ENCODE measurements at regions not wholly inside any gene's neighbourhood (a gene's known extent, or its start where the extent isn't known, plus 50 kb on each side); places are given as distances from the start of the nearest gene placed in this dataset.
"Not testable (repeated sequence)": the region's sequence is repeated elsewhere in the genome, so short reads cannot be mapped to it uniquely, and the experiment has no call there.

DNA sequence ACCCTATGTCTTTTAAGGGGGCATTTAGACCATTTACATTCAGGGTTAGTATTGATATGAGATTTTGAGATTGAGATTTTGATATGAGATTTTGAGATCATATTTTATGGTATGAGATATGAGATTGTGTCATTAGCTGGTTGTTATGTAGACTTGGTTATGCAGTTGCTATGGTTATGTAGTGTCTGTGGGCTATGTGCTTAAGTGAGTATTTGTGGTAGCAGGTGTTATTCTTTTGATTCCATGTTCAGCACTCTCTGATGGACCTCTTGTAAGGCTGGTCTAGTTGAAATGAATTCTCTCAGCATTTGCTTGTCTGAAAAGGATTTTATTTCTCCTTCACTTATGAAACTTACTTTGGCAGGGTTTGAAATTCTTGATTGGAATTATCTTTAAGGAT, 225.4 kb downstream of the SATB1 start:
- no peak overlapping the region for H3K4me3 ChIP-seq (ENCODE audit: insufficient read depth, low read depth, low read length)
- H3K27me3 ChIP-seq (ENCODE audit: control insufficient read depth, insufficient read depth, low read length, poor library complexity, severe bottlenecking), result peaks cover 6% of the 10 kb centered on the region
- H3K36me3 ChIP-seq (ENCODE audit: control insufficient read depth, insufficient read depth, low read length), result no peaks in the 10 kb centered on the region
- H3K27ac ChIP-seq (ENCODE audit: insufficient read depth, low read depth, low read length, poor library complexity, severe bottlenecking), result no peak overlapping the region
- H3K9me3 ChIP-seq (ENCODE audit: control insufficient read depth, low read length), result peaks cover 2% of the 10 kb centered on the region
- H3K4me1 ChIP-seq (ENCODE audit: control insufficient read depth, insufficient read depth, low read length), result no peaks in the 10 kb centered on the region

DNA sequence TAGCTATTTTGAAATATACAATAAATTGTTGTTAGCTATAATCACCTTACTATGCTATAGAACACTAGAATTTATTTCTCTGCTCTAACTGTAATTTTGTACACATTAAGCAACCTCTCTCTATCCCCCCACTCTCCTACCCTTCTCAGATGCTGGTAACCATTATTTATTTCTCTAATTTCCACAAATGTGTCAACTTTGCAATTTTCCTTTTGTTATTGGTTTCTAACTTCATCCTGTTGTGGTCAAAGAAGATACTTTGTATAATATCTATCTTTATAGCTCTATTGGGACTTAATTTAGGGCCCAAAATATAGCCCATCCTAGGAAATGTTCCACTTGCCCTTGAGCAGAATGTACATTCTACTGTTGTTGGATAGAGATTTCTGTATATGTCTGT, 229.3 kb downstream of the SATB1 start:
- H3K4me1 ChIP-seq (ENCODE audit: control insufficient read depth, insufficient read depth, low read length), result no peaks in the 10 kb centered on the region
- H3K27me3 ChIP-seq (ENCODE audit: control insufficient read depth, insufficient read depth, low read length, poor library complexity, severe bottlenecking), result no peaks in the 10 kb centered on the region
- H3K4me3 ChIP-seq (ENCODE audit: insufficient read depth, low read depth, low read length), result no peak overlapping the region
- peaks cover 2% of the 10 kb centered on the region for H3K9me3 ChIP-seq (ENCODE audit: control insufficient read depth, low read length)
- H3K27ac ChIP-seq (ENCODE audit: insufficient read depth, low read depth, low read length, poor library complexity, severe bottlenecking), result no peak overlapping the region
- no peaks in the 10 kb centered on the region for H3K36me3 ChIP-seq (ENCODE audit: control insufficient read depth, insufficient read depth, low read length)

- Histone ChIP-seq H3K36me3 (ENCODE audit: control insufficient read depth, insufficient read depth, low read length) (no peaks in the 10 kb centered on the region), H3K27ac (ENCODE audit: insufficient read depth, low read depth, low read length, poor library complexity, severe bottlenecking) (no peak overlapping the region), H3K27me3 (ENCODE audit: control insufficient read depth, insufficient read depth, low read length, poor library complexity, severe bottlenecking) (no peaks in the 10 kb centered on the region), H3K9me3 (ENCODE audit: control insufficient read depth, low read length) (peaks cover 2% of the 10 kb centered on the region), H3K4me1 (ENCODE audit: control insufficient read depth, insufficient read depth, low read length) (no peaks in the 10 kb centered on the region), H3K4me3 (ENCODE audit: insufficient read depth, low read depth, low read length) (no peak overlapping the region)
- WGBS, 2 experiments, result 83 to 87% methylated on average over 3 of the region's 4 CpGs
These were observed 230.7 kb downstream of the SATB1 start for GRCh38 chr3:18194431-18194830.

GRCh38 chr3:18190646-18191045, 234.5 kb downstream of the SATB1 start:
- Histone ChIP-seq H3K4me3 (ENCODE audit: insufficient read depth, low read depth, low read length) (no peak overlapping the region), H3K27ac (ENCODE audit: insufficient read depth, low read depth, low read length, poor library complexity, severe bottlenecking) (no peak overlapping the region), H3K9me3 (ENCODE audit: control insufficient read depth, low read length) (no peaks in the 10 kb centered on the region), H3K27me3 (ENCODE audit: control insufficient read depth, insufficient read depth, low read length, poor library complexity, severe bottlenecking) (no peaks in the 10 kb centered on the region), H3K36me3 (ENCODE audit: control insufficient read depth, insufficient read depth, low read length) (no peaks in the 10 kb centered on the region), H3K4me1 (ENCODE audit: control insufficient read depth, insufficient read depth, low read length) (no peaks in the 10 kb centered on the region)

DNA sequence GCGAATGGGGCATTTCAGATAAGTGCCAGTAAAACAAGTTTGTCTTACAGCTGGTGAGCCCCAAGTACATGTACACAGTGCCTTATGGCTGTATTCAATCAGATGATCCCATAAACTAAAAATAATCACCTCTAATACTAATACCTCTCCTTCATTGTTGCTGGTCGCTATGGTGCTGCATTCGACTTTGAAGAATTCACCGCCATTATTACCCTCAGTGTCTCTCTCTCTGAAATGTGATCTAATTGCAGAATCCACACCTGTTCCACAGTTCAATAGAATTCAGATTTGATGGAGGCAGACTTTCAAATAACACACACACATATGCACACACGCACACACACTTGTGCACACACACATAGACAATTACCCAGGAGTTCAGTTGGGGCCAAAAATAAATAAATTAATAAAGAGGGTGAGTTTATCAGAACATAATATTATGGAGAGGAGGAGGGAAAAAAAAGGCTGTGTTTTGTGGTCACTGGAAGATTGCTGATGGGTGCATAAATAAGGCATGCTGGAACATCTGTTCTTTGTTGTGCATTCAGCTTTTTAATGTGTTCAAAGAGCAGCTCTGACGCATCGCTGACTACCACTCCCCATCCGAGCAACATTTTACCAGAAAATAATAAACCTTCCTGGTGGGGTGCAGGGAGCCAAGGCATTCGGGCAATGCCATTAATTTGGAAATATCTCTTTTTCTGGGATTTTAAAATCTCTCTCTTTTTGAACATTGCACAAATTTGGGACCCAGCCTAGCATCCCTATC, 235.7 kb downstream of the SATB1 start:
- Histone ChIP-seq H3K27me3 (ENCODE audit: control insufficient read depth, insufficient read depth, low read length, poor library complexity, severe bottlenecking) (no peaks in the 10 kb centered on the region), H3K4me3 (ENCODE audit: insufficient read depth, low read depth, low read length) (no peak overlapping the region), H3K4me1 (ENCODE audit: control insufficient read depth, insufficient read depth, low read length) (no peaks in the 10 kb centered on the region), H3K9me3 (ENCODE audit: control insufficient read depth, low read length) (no peaks in the 10 kb centered on the region), H3K36me3 (ENCODE audit: control insufficient read depth, insufficient read depth, low read length) (no peaks in the 10 kb centered on the region), H3K27ac (ENCODE audit: insufficient read depth, low read depth, low read length, poor library complexity, severe bottlenecking) (no peak overlapping the region)
- WGBS, 2 experiments, result 92 to 94% methylated on average over 8 to 9 of the region's 9 CpGs

- Histone ChIP-seq H3K27ac (ENCODE audit: insufficient read depth, low read depth, low read length, poor library complexity, severe bottlenecking) (no peak overlapping the region), H3K36me3 (ENCODE audit: control insufficient read depth, insufficient read depth, low read length) (no peaks in the 10 kb centered on the region), H3K27me3 (ENCODE audit: control insufficient read depth, insufficient read depth, low read length, poor library complexity, severe bottlenecking) (no peaks in the 10 kb centered on the region), H3K4me3 (ENCODE audit: insufficient read depth, low read depth, low read length) (no peak overlapping the region), H3K9me3 (ENCODE audit: control insufficient read depth, low read length) (no peaks in the 10 kb centered on the region), H3K4me1 (ENCODE audit: control insufficient read depth, insufficient read depth, low read length) (no peaks in the 10 kb centered on the region)
- 94% methylated on average over 2 of the region's 3 CpGs for WGBS, 2 experiments
These were observed 236.6 kb downstream of the SATB1 start for GRCh38 chr3:18188491-18188890.

- H3K27me3 ChIP-seq (ENCODE audit: control insufficient read depth, insufficient read depth, low read length, poor library complexity, severe bottlenecking), result no peaks in the 10 kb centered on the region
- H3K9me3 ChIP-seq (ENCODE audit: control insufficient read depth, low read length), result no peaks in the 10 kb centered on the region
- H3K36me3 ChIP-seq (ENCODE audit: control insufficient read depth, insufficient read depth, low read length), result no peaks in the 10 kb centered on the region
- no CpG with 5 or more reads among the region's 1 CpG for WGBS, 2 experiments
- no peaks in the 10 kb centered on the region for H3K4me1 ChIP-seq (ENCODE audit: control insufficient read depth, insufficient read depth, low read length)
- H3K4me3 ChIP-seq (ENCODE audit: insufficient read depth, low read depth, low read length), result no peak overlapping the region
- no peak overlapping the region for H3K27ac ChIP-seq (ENCODE audit: insufficient read depth, low read depth, low read length, poor library complexity, severe bottlenecking)
These were observed 239.5 kb downstream of the SATB1 start for GRCh38 chr3:18185624-18186023.

DNA sequence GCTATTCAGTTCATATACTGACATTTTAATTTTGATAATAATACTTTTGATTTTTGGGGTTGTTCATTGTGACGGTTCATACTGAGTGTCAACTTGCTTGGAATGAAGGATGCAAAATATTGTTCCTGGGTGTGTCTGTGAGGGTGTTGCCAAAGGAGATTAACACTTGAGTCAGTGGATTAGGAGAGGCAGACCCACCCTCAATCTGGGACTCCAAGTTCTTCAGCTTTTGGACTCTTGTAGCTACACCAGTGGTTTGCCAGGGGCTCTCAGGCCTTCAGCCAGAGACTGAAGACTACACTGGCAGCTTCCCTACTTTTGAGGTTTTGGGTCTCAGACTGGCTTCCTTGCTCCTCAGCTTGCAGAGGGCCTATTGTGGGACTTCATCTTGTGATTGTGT, 242.2 kb downstream of the SATB1 start:
- H3K27ac ChIP-seq (ENCODE audit: insufficient read depth, low read depth, low read length, poor library complexity, severe bottlenecking); H3K9me3 ChIP-seq (ENCODE audit: control insufficient read depth, low read length); H3K4me1 ChIP-seq (ENCODE audit: control insufficient read depth, insufficient read depth, low read length); H3K4me3 ChIP-seq (ENCODE audit: insufficient read depth, low read depth, low read length); H3K27me3 ChIP-seq (ENCODE audit: control insufficient read depth, insufficient read depth, low read length, poor library complexity, severe bottlenecking); H3K36me3 ChIP-seq (ENCODE audit: control insufficient read depth, insufficient read depth, low read length): not testable (repeated sequence)
- 87 to 94% methylated on average over 1 of the region's 1 CpG for WGBS, 2 experiments

DNA sequence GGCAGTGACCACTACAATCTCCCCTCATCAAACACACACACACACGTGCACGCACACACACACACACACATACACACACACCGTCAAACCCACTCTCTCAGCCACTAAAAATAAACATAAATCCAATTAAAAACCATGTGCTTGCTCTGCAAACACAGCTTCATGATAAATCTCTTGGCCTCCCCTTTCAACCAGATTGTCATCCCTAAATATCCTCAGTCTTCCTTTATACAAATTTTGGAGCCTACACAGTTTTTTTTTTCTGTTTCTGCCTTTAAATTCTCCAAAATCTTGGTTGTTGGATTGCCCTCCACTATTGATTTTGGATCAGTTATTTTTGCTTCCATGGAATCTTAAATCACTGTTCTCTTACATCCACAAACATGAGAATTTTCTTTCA, 245.6 kb downstream of the SATB1 start:
- WGBS, 2 experiments, result 80% methylated on average over 3 of the region's 3 CpGs
- Histone ChIP-seq H3K27me3 (ENCODE audit: control insufficient read depth, insufficient read depth, low read length, poor library complexity, severe bottlenecking) (no peaks in the 10 kb centered on the region), H3K4me1 (ENCODE audit: control insufficient read depth, insufficient read depth, low read length) (no peaks in the 10 kb centered on the region), H3K27ac (ENCODE audit: insufficient read depth, low read depth, low read length, poor library complexity, severe bottlenecking) (no peak overlapping the region), H3K4me3 (ENCODE audit: insufficient read depth, low read depth, low read length) (no peak overlapping the region), H3K36me3 (ENCODE audit: control insufficient read depth, insufficient read depth, low read length) (no peaks in the 10 kb centered on the region), H3K9me3 (ENCODE audit: control insufficient read depth, low read length) (no peaks in the 10 kb centered on the region)

DNA sequence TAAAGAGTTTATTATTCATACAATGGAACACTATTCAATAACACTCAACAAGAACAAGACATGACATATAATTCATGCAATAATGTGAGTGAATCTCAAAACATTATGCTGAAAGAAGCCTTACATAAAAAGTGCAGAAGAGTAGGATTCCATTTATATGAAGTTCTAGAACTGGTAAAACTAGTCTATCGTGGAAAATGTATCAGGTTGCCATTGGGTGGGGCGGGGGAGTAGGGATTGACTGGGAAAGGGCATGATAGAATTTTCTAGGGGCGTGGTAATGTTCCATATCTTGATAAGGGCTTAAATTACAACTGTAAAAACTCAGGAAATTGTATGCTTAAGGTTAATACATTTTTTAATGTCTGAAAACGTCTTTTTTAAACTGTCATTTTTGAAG, 247.9 kb downstream of the SATB1 start:
- H3K4me1 ChIP-seq (ENCODE audit: control insufficient read depth, insufficient read depth, low read length), result no peaks in the 10 kb centered on the region

GRCh38 chr3:18173891-18174290, 251.2 kb downstream of the SATB1 start:
- 89 to 94% methylated on average over 3 to 5 of the region's 5 CpGs for WGBS, 2 experiments
- H3K27me3 ChIP-seq (ENCODE audit: control insufficient read depth, insufficient read depth, low read length, poor library complexity, severe bottlenecking); H3K9me3 ChIP-seq (ENCODE audit: control insufficient read depth, low read length); H3K4me1 ChIP-seq (ENCODE audit: control insufficient read depth, insufficient read depth, low read length); H3K36me3 ChIP-seq (ENCODE audit: control insufficient read depth, insufficient read depth, low read length); H3K4me3 ChIP-seq (ENCODE audit: insufficient read depth, low read depth, low read length); H3K27ac ChIP-seq (ENCODE audit: insufficient read depth, low read depth, low read length, poor library complexity, severe bottlenecking): not testable (repeated sequence)

More for the DNA sequence above, 247.9 kb downstream of the SATB1 start:
- Histone ChIP-seq H3K9me3 (ENCODE audit: control insufficient read depth, low read length) (no peaks in the 10 kb centered on the region), H3K27me3 (ENCODE audit: control insufficient read depth, insufficient read depth, low read length, poor library complexity, severe bottlenecking) (no peaks in the 10 kb centered on the region), H3K27ac (ENCODE audit: insufficient read depth, low read depth, low read length, poor library complexity, severe bottlenecking) (no peak overlapping the region), H3K4me3 (ENCODE audit: insufficient read depth, low read depth, low read length) (no peak overlapping the region), H3K36me3 (ENCODE audit: control insufficient read depth, insufficient read depth, low read length) (no peaks in the 10 kb centered on the region)
- WGBS, 2 experiments, result 93 to 96% methylated on average over 4 of the region's 4 CpGs
